VCaP (cell line): ENCODE measurements at regions not wholly inside any gene's neighbourhood (a gene's known extent, or its start where the extent isn't known, plus 50 kb on each side); places are given as distances from the start of the nearest gene placed in this dataset.

Experiments used
- H3K27ac ChIP-seq: fragments of 450-650 bp; 2 replicates; pipeline ENCODE4 v1.5.1; 2017
- TF ChIP-seq, protein P1 (sequence below): fragments of 450-650 bp; conservative IDR thresholded peaks from 2 replicates; pipeline ENCODE4 v1.5.1; 2017; ENCODE audit warnings: mild to moderate bottlenecking, moderate library complexity

DNA sequence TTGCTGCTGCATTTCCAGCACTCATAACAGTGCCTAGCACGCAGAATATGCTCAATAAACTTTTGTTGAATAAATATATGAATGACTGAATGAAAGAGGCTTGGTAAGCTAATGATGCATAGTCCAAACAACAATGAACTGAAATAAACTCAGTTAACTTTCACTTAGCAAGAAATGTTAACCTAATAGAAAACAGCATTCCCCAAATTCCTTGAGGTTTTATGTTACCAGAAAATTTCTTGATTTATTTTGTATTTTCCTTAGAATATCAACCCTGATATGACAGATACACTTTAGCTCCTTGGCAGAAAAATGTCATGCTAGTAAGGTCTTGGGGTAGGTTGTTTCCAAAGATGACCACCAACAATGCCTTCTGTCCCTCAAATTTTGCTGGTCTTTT, 217.4 kb downstream of the KCNE4 start:
- H3K27ac ChIP-seq: no peak overlapping the region
- TF ChIP-seq, protein P1, sequence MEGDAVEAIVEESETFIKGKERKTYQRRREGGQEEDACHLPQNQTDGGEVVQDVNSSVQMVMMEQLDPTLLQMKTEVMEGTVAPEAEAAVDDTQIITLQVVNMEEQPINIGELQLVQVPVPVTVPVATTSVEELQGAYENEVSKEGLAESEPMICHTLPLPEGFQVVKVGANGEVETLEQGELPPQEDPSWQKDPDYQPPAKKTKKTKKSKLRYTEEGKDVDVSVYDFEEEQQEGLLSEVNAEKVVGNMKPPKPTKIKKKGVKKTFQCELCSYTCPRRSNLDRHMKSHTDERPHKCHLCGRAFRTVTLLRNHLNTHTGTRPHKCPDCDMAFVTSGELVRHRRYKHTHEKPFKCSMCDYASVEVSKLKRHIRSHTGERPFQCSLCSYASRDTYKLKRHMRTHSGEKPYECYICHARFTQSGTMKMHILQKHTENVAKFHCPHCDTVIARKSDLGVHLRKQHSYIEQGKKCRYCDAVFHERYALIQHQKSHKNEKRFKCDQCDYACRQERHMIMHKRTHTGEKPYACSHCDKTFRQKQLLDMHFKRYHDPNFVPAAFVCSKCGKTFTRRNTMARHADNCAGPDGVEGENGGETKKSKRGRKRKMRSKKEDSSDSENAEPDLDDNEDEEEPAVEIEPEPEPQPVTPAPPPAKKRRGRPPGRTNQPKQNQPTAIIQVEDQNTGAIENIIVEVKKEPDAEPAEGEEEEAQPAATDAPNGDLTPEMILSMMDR: no peak

GRCh38 chr2:223270548-223270947, 218.6 kb downstream of the KCNE4 start:
- no peak overlapping the region for H3K27ac ChIP-seq
- TF ChIP-seq, protein P1: no peak

- H3K27ac ChIP-seq: peak overlapping the region; percentile 34; the same call in 1 of the 2 replicates
- TF ChIP-seq, protein P1: no peak
Measured at GRCh38 chr2:223273995-223274394, 222.0 kb downstream of the KCNE4 start.

DNA sequence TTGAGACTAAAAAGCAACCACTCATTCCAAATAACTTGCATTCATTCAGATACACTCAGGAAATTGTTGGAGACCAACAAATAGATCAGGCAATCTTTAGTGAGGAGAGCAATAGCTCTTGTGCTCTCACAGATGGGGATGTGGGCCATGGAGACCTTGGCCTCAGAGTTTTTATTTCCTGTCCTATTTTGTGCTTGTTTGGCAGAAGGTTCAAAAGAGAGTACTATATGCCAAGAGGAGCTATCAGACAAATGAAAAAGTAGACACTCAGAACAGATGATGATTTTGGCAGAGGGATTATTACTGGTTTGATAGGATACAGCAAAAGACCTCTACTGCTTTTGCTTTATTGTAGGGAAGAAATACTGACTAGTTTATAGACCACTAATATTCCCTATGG, 230.2 kb downstream of the KCNE4 start:
- no peak overlapping the region for H3K27ac ChIP-seq
- TF ChIP-seq, protein P1: no peak

DNA sequence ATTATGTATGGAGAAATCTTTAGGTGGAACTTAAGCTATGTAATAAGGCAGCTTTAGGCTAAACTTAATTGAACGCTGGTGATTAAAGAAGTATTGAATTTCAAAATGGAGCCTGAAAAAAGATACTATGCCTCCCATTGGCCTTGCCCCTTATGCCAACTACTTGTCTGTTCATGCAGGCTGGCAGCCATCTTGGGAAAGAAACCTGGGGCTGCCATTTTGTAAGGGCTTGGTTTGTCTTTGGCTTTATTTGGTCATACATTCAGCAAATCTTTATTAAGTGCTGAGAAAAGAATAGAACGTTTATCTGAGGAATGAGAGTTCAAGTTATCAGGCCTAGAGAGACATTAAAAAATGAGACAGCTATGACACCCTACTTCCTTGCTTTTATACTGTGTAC, 231.3 kb downstream of the KCNE4 start:
- no peak overlapping the region for H3K27ac ChIP-seq
- TF ChIP-seq, protein P1: no peak

- TF ChIP-seq, protein P1: no peak
- no peak overlapping the region for H3K27ac ChIP-seq
Measured at GRCh38 chr2:223283771-223284170, 231.8 kb downstream of the KCNE4 start.

DNA sequence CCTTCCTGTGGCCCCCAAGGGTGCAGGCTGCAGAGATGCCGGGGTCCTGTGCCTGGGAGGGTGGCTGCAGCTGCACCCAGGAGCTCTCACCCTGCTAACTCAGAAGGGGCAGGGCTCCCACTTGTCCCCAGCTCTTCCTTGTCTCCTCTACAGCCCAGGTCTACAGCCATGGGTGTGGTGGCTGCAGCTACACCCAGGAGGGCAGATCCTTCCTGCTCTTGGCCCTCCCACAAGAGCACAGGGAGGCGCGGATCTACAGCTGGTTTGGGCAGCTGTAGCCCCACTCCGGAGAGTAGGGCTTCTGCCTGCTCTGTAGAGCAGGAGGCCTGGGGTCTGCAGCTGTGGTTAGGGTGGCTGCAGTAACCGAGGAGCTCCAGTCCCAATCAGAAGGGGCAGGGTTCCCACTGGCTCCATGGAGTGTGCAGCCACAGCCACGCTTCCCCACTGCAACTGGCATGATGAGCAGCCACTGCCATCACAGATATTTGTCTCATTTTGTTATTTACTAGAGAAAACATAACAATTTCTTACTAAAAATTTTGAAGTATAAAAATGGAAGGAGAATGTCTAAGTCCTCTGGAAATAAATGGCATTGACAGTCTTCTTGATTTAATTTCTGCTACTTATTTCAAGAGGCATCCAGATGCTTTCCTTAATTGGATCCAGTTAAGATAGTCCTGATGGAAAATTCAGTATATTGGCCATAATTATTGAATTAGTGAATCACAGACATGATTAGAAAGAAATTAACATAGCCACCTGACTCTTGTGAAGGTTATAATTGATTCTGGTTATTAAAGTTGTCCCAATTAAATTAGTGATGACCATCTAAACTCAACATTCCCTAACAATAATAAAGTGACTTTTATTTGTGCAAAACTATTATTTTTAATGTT, 233.6 kb downstream of the KCNE4 start:
- TF ChIP-seq, protein P1: no peak
- no peak overlapping the region for H3K27ac ChIP-seq
